HG03432 (cell line): ENCODE measurements at regions not wholly inside any gene's neighbourhood (a gene's known extent, or its start where the extent isn't known, plus 50 kb on each side); places are given as distances from the start of the nearest gene placed in this dataset.

Source experiments
- ATAC-seq: cut with Tn5 transposase; IDR thresholded peaks from one replicate; pipeline ENCODE4 v1.9.1; 2021; ENCODE audit warnings: mild to moderate bottlenecking, moderate library complexity; ENCODE audit not compliant: unreplicated experiment

DNA sequence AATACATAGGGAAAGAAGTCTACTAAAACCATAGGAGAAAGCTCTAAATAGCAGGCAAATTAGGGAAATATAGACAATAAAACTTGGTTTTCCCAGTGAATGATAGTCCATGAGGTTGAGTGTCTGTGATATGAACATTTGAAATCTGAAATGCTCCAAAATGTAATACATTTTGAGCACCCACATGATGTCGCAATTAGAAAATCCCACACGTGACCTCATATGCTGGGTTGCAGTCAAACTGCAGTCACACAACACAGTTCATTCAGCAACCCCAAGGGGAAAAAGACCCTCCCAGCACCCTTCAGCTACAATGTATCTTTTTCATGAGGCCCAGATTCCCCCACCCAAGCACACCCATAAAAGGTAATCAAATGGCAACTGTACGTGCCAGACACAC lies 155.6 kb downstream of the BTC start:
- no peak for ATAC-seq

DNA sequence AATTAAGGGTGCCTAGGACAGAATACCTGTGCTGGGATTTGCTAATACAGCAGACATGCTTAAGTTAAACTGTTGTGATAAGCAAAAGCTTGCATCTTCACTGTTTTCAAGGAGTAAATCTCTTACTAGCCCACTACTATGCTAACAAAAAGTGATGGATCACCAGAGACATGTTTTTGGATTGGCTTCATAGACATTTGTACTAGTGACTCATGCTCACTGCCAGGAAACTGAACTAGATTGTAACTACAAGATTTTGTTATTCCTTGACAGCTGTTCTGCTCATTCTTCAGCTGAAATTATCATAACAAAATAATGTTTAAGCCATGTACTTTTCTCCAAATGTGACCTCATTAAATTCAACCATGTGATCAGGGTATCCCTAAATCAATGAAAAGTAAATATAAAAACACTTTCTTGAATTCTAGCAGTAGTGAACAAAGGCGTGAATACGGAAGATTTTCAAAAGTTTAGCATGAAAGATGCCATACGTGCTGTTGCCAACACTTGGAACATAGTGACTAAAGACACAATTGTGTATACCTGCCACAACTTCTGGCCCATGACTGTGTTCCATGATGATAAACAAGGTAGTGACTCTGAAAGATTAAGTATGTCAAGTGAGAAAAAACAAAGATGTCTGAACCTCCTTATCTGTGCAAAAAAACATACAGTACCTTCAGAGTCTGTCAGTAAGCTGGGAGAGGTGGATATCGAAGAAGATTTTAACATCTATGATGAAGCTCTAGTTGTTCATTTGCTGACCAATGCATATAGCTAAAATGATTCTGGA lies 154.0 kb downstream of the BTC start:
- no peak for ATAC-seq

DNA sequence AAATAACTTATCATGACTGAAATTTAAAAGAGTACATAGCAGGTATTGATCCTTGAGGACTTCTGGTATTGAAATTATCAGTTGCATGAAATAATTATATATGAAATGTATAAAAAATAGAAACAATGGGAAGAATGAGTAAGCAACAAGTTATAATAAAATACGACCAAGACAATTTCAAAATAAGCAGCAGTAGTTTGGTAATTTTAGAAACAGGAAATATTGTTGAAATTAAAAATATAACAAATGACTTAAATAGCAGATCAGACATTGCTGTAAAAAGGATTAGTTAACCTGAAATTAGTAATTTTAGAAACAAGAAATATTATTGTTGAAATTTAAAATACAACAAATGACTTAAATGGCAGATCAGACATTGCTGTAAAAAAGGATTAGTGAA lies 152.3 kb downstream of the BTC start:
- no peak for ATAC-seq

DNA sequence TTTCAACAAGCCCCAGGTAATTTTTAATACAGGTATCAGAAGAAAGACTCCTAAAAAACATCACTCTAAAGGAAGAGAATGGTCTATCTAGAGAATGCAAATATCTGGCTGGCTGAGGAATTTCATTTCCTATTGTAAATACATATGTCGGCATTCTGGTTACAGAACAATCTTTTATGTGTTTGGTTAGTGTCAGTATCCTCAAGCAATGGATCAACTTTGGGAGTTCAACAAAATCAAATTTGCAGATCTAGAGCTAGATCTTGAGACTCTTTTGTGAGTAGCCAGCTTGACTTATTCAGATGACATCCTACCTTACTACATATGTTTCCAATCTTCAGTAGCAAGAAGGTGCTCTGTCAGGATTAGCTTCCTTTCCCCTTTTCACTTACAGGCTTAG lies 145.1 kb downstream of the BTC start:
- ATAC-seq: no peak

DNA sequence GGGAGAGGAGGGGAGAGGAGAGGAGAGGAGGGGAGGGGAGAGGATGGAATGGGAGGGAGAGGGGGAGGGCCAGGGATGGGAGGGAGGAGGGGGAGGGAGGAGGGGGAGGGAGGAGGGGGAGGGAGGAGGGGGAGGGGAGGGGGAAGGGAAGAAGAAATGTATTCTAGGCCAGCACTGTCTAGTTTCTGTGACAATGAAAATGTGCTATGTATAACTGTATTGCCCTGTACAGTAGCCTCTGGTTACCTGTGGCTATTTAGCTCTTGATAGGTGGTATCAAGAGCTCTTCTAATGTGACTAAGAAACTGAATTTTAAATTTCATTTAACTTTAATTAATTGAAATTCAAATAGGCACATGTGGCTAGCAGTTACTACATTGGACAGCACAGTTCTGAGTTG lies 143.1 kb downstream of the BTC start:
- ATAC-seq: no peak

DNA sequence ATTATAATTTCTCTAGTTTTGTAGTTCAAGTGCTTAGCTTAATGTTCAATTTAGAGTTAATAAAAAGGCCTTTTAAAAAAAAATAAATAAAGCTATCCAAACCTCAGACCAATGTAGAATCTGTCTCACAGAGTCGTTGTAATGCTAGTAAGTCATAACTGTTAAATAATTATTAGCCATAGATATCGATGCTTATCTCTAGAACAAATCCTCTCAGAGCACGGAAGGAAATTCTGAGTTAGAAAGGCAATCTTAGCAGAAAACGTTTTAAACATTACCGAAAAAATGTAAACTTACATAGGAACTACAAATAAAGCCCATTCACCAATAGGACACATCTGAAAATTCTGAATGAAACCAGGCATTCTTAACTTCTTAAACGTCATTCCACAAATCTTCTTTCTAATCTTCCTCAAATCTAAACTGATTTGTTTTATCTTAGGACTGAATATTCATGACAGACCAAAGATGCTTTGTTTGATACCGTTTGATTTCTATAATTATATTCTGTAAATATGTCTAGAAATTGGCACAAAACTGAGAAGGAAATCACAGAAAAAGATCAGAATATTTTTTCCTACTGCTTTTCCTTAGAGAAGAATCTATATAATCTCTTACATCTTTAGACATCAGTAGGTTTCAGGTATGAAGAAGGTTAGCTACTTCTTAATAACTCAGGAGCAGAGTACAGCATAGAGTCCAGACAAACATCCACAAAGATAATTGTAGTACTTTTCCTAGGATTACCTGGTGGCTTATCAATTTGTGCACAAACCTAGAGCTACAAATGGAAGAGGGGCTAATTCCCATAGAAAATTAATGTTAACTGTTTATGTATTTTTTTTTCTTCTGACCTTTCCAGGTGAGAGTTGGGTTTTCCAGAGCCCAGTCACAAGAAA lies 140.7 kb downstream of the BTC start:
- ATAC-seq: no peak

DNA sequence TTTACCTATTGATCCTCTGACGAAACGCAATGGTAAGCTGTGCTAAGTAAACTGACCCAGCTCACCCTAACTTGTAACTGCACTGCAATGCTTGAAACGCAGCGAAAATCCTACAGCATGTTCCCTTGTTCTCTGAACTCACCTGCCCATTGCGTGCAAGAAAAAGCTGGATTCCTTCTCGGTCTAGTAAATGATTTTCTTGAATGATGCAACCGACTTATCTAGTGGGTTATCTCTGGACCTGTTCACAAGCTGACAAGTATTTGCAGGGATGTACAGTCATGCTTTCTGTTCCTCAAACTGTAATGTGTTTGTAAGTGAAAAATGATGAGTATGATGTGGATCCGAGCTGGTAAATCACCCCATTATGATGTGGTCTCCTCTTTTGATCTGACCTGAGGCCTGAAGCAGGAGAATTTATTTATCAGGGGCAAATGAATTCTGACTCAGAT lies 140.1 kb downstream of the BTC start:
- peak; percentile 71 for ATAC-seq

DNA sequence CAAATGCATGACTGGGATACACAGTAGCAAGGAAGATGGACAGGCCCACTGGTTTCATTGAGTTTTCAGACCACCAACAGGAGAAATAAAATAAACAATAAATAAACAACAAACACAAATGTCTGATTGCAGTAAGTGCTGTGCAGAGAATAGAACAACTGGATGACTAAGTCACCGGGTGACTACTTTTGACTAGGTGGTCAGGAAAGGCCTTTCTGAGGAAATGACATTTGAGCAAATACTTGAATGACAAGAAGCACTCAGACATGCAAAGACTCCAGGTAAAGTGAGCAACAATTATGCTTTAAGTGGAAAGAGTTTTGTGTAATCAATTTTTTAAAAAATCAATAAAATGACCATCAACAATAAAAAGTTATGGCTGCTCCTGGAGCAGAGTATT lies 137.7 kb downstream of the BTC start:
- no peak for ATAC-seq

DNA sequence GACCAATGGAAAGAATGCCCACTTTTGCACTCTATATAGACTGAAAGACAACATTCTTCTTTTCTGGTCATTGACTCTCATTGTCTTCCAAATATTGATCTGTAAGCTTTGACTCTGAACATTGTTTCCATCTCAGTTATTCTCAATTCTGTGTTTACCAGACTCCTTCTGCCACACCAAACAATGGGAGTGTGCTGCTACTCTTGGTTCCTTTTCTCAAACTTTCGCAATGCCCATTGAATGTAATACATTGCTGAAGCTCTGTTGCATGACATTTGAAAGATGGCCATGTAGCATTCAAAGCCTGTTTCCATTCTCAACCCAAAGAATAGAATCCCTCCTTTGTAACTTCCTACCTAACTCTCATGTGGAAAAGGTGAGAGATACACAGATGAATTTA lies 136.2 kb downstream of the BTC start:
- ATAC-seq: no peak

DNA sequence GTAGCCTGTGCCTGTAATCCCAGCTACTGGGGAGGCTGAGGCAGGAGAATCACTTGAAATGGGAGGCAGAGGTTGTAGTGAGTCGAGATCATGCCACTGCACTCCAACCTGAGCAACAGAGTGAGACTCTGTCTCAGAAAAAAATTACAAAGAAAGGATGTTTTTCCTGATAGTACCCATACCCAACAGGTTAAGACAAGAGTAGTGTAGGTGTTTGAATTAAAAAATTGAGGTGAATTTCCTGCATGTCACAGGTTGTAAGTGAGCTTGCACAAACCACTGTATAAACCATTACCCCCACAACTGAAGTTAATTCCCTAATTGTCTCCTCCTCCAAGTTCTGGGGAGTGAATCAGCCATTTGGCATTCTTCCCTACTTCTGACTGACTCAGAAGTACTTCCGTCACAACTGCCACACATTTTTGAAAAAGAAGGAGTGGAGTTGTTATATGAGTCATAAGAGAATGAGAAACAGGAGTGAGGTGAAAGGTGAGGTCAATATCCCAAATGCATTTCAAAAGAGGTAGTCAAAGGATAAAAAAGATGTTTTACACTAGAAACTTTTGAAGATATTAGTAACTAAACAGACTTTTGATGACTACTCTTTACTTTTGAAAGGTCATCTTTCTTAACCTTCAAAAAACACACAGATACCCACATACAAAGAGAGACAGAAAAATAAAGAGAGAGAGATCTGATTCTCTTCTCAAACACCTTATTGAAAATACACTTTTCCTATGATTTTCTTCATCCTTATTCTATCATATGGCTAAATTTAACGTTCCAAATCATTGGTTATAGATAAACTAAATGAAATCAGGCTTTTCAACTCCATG lies 134.5 kb downstream of the BTC start:
- ATAC-seq: peak; percentile 66

DNA sequence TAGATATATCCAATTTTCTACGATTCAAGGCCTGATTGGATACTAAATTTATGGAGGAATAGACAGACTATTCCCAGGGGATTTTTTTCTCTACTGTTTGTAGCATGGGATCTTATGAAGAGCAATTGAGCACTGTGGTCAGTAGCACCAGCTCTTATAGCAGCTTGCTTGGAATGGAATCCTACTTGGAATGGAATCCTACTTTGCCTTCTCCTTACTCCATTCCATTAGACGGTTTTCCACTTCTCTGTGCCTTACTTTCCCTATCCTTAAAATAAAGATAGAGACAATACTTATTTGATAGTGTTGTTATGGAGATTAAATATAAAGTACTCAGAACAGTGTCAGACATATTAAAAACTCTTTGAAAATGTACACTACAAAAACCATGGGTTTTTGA lies 133.5 kb downstream of the BTC start:
- no peak for ATAC-seq

DNA sequence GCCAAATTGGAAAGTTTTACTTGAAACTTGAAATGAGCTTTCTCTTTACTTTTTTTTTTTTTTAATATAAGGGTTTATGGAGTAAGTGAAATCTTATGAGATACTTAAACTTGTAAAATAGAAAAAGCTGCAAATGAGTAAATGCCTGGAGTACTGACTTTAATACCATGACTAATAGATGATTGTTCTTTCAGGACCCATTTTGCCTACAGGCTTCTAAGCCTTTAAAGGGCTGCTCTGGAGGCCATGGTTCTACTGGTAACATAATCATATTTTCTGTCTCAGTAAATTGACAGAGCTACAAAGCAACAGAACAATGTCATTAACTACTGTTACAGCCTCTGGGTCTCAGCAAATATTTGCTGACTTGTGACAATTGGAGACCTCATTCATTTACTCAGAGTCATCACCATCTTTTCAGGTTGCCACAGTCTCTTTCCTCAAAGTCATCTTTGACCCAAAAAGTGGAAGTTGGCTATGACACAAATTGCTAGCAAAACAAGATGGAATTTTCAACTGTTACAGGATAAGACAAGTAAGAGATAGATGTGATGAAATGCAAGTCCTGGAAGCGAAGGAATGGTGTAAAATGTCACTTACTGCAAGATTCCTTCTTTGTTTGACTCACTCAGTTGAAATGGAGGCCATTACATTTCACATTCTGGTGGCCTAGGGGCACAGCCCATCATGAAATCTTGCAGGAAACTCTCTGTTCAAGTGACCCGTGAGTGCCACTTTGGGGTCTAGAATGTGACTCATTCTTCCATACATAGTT lies 132.7 kb downstream of the BTC start:
- no peak for ATAC-seq

DNA sequence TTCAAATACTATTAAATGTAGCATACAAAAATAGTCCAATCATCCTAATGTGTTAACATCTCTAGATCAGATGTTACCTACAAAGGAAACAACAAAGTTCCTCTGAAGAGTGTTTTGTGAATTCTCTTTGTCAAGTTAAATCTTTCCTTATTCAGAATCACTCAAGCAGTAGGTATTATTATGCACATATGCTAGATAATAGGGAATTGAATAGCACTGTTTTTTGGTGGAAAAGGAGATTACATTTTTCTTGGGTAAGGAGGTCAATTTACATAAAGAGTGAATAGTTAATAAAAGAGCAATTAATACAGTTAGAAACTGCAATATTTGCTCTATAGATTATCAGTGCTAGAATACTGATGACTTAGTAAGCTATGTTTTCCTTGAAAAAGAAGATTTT lies 130.7 kb downstream of the BTC start:
- ATAC-seq: no peak

DNA sequence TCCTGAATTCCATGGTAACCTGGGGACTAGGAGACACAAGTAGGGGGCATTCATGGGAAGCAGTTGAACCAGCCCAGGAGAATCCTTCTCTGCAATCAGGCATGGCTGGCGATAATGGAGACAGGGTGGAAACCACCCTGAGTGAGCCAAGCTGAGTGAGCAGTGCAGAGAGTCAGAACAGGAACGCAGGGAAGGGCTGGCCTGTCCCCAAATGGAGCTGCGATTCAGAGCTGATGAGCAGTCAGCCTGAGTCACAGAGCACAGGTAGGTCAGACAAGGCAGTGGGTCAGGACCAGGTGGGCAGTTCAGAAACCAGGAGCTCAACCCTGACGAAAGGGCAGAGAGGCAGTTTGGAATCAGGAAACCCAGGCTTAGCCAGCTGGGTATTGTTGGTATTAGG lies 129.0 kb downstream of the BTC start:
- ATAC-seq: peak; percentile 54

DNA sequence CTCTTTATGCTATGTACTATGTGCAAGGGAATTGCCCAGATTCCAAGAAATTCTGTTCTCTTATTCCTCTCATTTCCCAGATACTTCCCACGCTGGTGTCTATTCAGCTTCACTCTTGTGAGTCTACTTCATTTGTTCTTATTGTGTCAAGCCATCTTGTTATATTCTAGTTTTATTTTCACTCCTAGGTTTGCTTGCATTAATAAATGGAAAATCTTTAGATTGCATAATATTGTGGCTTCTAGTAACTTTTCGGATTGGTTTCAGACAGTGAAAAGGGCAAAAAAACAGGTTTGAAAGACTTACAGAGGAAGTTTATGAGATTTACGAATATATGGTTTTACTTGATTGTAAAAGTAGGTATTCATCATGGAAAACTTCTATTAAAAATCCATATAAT lies 128.4 kb downstream of the BTC start:
- ATAC-seq: no peak

DNA sequence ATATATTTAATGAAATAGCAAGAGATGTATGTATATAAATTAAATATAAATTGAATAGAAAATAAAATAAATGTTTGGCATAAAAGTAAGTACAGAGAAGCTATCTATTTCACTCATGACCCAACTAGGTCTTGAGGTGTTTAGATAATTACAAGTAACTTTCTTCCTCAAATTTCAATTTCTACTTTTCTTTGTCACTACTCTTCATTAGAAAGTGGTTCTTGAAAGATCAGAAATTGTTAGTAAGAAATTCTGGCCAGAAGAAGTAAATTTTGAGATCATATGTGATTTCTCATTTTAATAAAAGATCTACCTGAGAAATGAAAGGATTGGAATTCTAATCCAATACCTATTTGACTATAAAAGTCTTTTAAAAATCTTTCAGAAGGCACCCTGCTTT lies 126.9 kb downstream of the BTC start:
- ATAC-seq: no peak

DNA sequence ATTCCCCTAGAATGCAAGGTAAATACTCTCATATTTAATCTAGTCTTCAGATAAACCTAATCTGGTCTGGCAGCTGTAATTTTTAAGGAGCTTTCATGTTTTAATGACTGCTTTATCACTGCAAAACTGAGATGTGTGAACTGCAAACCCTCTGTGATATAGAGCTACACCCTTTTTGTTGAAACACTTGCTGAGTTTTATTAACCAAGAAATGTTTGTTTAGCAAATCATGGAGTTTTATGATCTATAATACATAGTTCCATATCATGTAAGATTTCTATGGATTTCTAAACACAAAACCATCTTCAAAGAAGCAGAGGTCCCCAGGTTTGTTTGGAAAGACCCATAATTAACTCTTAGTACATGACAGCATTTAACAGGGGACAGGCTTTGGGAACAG lies 126.4 kb downstream of the BTC start:
- no peak for ATAC-seq

DNA sequence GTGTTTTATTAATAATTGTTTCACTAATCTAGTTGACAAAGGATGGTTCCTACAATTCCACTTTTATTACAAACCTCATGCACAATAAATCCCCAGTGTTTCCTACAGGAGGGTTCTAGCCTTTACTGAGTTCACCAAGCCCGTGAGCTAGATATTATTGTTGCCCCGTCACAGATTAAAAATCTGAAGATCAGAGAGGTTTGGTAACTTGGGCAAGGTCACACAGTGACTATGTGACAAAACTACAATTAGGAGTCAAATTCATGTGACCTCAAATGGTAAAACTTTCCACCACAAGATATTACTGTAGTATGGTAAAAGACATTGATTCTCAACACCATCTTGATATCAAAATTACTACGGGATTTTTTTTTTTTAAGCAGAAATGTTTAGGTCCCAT lies 124.6 kb downstream of the BTC start:
- ATAC-seq: no peak

DNA sequence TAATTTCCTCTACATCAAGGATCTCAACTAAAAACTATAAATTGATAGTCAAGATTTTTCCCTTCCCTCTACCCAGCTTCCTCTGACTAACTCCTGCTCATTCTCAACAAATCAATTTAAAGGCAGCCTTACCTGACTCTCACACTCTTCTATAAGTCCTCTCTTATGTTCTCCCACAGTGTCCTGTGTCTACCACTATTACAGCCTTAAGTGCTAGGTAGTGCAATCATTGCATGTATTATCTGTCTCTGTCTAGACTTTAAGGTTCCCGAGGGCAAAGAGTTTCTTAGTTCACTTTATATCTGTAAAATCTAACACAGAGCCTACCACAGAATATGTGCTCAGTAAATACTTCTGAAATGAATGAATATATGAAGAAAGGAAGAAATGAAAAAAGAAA lies 123.7 kb downstream of the BTC start:
- ATAC-seq: no peak

DNA sequence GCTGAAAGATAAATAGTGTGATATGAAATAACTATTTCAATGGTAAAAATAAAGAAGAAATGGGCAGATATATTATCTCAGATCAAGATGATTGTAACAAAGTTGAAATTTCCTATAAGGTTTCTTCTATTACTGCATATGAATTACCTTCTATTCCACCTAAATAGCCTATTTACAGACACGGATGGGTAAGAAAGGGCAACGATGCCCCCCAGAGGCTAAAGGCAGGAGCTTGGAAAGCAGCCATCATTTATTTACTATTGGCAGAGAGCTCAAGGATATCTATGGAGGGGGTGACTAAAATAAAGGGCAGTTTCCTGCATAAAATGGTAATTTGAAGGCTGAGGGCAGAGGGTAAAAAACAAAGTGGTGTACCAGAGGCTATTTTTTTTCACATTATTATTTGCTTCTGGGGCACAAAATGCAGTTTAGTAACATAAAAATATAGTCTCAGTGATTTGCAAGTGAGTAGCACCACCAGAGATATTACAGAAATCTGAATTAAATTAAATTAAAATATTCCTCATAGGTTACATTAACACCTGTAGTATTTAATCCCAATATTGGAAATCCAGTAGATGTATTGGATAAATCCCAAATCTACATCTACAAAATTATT lies 123.1 kb downstream of the BTC start:
- ATAC-seq: peak; percentile 64
